ENCODE measurements at regions not wholly inside any gene's neighbourhood (a gene's known extent, or its start where the extent isn't known, plus 50 kb on each side); places are given as distances from the start of the nearest gene placed in this dataset.

GRCh38 chr18:79624356-79625170 lies 55.0 kb upstream of the CTDP1 start:
- Histone ChIP-seq H3K9ac (ENCODE audit: insufficient read depth in 1 of 2, low read length in 2 of 2) (no peak overlapping the region), H3K9me3 (ENCODE audit: control insufficient read depth in 4 of 4, insufficient read depth in 3 of 4, low read length in 3 of 4) (peaks cover 0 to 4% (median 1%) of the 10 kb centered on the region in 4 donors), H3K36me3 (ENCODE audit: control insufficient read depth in 4 of 4, insufficient read depth in 4 of 4, low read length in 4 of 4) (no peaks in the 10 kb centered on the region), H3K4me3 (no peak overlapping the region), H3K4me1 (ENCODE audit: control insufficient read depth in 5 of 5, insufficient read depth in 5 of 5, low read length in 5 of 5) (no peaks in the 10 kb centered on the region), H3K27me3 (ENCODE audit: control insufficient read depth in 3 of 3, insufficient read depth in 3 of 3, low read length in 2 of 3) (peaks cover 0 to 11% (median 7%) of the 10 kb centered on the region in 3 donors), H3K27ac (ENCODE audit: low read depth in 1 of 2, low read length in 1 of 2) (no peak overlapping the region)
- TF ChIP-seq CTCF (IDR thresholded peaks at IDR 0.05; ENCODE audit: control extremely low read depth, extremely low read depth), result no peak
- no peak for DNase-seq
- no peak for ATAC-seq (ENCODE audit: insufficient read depth, low FRiP score)
- WGBS, 2 donors, result 57 to 60% methylated on average over 8 of the region's 8 CpGs

GRCh38 chr18:79625195-79625923 lies 54.2 kb upstream of the CTDP1 start:
- ATAC-seq (ENCODE audit: insufficient read depth, low FRiP score), result no peak
- Histone ChIP-seq H3K27me3 (ENCODE audit: control insufficient read depth in 3 of 3, insufficient read depth in 3 of 3, low read length in 2 of 3) (peaks cover 0 to 17% (median 8%) of the 10 kb centered on the region in 3 donors), H3K36me3 (ENCODE audit: control insufficient read depth in 4 of 4, insufficient read depth in 4 of 4, low read length in 4 of 4) (no peaks in the 10 kb centered on the region), H3K9ac (ENCODE audit: insufficient read depth in 1 of 2, low read length in 2 of 2) (no peak overlapping the region), H3K9me3 (ENCODE audit: control insufficient read depth in 4 of 4, insufficient read depth in 3 of 4, low read length in 3 of 4) (peaks cover 0 to under 1% (median 0%) of the 10 kb centered on the region in 4 donors), H3K27ac (ENCODE audit: low read depth in 1 of 2, low read length in 1 of 2) (no peak overlapping the region), H3K4me1 (ENCODE audit: control insufficient read depth in 5 of 5, insufficient read depth in 5 of 5, low read length in 5 of 5) (no peaks in the 10 kb centered on the region), H3K4me3 (no peak overlapping the region)
- 24 to 33% methylated on average over 17 of the region's 17 CpGs for WGBS, 2 donors
- DNase-seq, result no peak
- TF ChIP-seq CTCF (IDR thresholded peaks at IDR 0.05; ENCODE audit: control extremely low read depth, extremely low read depth), result no peak

- H3K4me3 ChIP-seq, result no peak overlapping the region
- H3K9ac ChIP-seq (ENCODE audit: insufficient read depth in 1 of 2, low read length in 2 of 2), result no peak overlapping the region
- 81% methylated on average over 26 of the region's 26 CpGs for WGBS, 2 donors
- H3K27ac ChIP-seq (ENCODE audit: low read depth in 1 of 2, low read length in 1 of 2), result no peak overlapping the region
- H3K36me3 ChIP-seq (ENCODE audit: control insufficient read depth in 4 of 4, insufficient read depth in 4 of 4, low read length in 4 of 4), result no peaks in the 10 kb centered on the region
- no peak for DNase-seq
- TF ChIP-seq CTCF (IDR thresholded peaks at IDR 0.05; ENCODE audit: control extremely low read depth, extremely low read depth), result no peak
- no peak for ATAC-seq (ENCODE audit: insufficient read depth, low FRiP score)
- peaks cover 0 to 17% (median 8%) of the 10 kb centered on the region in 3 donors for H3K27me3 ChIP-seq (ENCODE audit: control insufficient read depth in 3 of 3, insufficient read depth in 3 of 3, low read length in 2 of 3)
- H3K4me1 ChIP-seq (ENCODE audit: control insufficient read depth in 5 of 5, insufficient read depth in 5 of 5, low read length in 5 of 5), result no peaks in the 10 kb centered on the region
- no peaks in the 10 kb centered on the region for H3K9me3 ChIP-seq (ENCODE audit: control insufficient read depth in 4 of 4, insufficient read depth in 3 of 4, low read length in 3 of 4)
Observed at GRCh38 chr18:79625924-79626561, 53.6 kb upstream of the CTDP1 start.

All from lung (tissue), 11 donors.